ENCODE measurements at regions not wholly inside any gene's neighbourhood (a gene's known extent, or its start where the extent isn't known, plus 50 kb on each side); places are given as distances from the start of the nearest gene placed in this dataset.
"Not testable (repeated sequence)": the region's sequence is repeated elsewhere in the genome, so short reads cannot be mapped to it uniquely, and the experiment has no call there.

GRCh38 chr2:21332993-21333625, 209.3 kb downstream of the TDRD15 start:
- DNase-seq (ENCODE audit: low read depth), result no peak

GRCh38 chr2:21333684-21334083, 209.9 kb downstream of the TDRD15 start:
- no peak for DNase-seq (ENCODE audit: low read depth)

GRCh38 chr2:21346984-21347383, 223.2 kb downstream of the TDRD15 start:
- no peak for DNase-seq (ENCODE audit: low read depth)

GRCh38 chr2:21353879-21354679, 230.3 kb downstream of the TDRD15 start:
- DNase-seq (ENCODE audit: low read depth), result no peak

- DNase-seq (ENCODE audit: low read depth), result no peak
Measured at GRCh38 chr2:21356086-21356856, 232.5 kb downstream of the TDRD15 start.

GRCh38 chr2:21356857-21357255, 233.1 kb downstream of the TDRD15 start:
- DNase-seq (ENCODE audit: low read depth), result no peak

GRCh38 chr2:21358976-21359375, 235.2 kb downstream of the TDRD15 start:
- no peak for DNase-seq (ENCODE audit: low read depth)

GRCh38 chr2:21361384-21361783, 237.6 kb downstream of the TDRD15 start:
- DNase-seq (ENCODE audit: low read depth), result no peak

GRCh38 chr2:21361957-21362486, 238.3 kb downstream of the TDRD15 start:
- DNase-seq (ENCODE audit: low read depth), result no peak

GRCh38 chr2:21363364-21363763, 239.6 kb downstream of the TDRD15 start:
- DNase-seq (ENCODE audit: low read depth), result no peak

- peak; percentile 50 for DNase-seq (ENCODE audit: low read depth)
Measured at GRCh38 chr2:21367421-21367820, 243.7 kb downstream of the TDRD15 start.

- no peak for DNase-seq (ENCODE audit: low read depth)
Measured at GRCh38 chr2:21369787-21370186, 246.0 kb downstream of the TDRD15 start.

GRCh38 chr2:21371499-21372003, 247.8 kb downstream of the TDRD15 start:
- no peak for DNase-seq (ENCODE audit: low read depth)

- DNase-seq (ENCODE audit: low read depth), result no peak
Measured at GRCh38 chr2:21372654-21373053, 248.9 kb downstream of the TDRD15 start.

GRCh38 chr2:21376864-21377263, 253.1 kb downstream of the TDRD15 start:
- DNase-seq (ENCODE audit: low read depth), result no peak

GRCh38 chr2:21379140-21379539, 255.4 kb downstream of the TDRD15 start:
- no peak for DNase-seq (ENCODE audit: low read depth)

GRCh38 chr2:21379668-21380067, 255.9 kb downstream of the TDRD15 start:
- DNase-seq (ENCODE audit: low read depth), result not testable (repeated sequence)

GRCh38 chr2:21381421-21381820, 257.7 kb downstream of the TDRD15 start:
- DNase-seq (ENCODE audit: low read depth), result no peak

GRCh38 chr2:21382701-21383520, 259.1 kb downstream of the TDRD15 start:
- no peak for DNase-seq (ENCODE audit: low read depth)

- no peak for DNase-seq (ENCODE audit: low read depth)
Measured at GRCh38 chr2:21386666-21387065, 262.9 kb downstream of the TDRD15 start.

GRCh38 chr2:21392649-21393048, 268.9 kb downstream of the TDRD15 start:
- DNase-seq (ENCODE audit: low read depth), result no peak

- DNase-seq (ENCODE audit: low read depth), result no peak
Measured at GRCh38 chr2:21393173-21393572, 269.4 kb downstream of the TDRD15 start.

All from non-pigmented ciliary epithelial cell (primary cell).